Nephron progenitor cell (in vitro differentiated cells): ENCODE measurements at regions not wholly inside any gene's neighbourhood (a gene's known extent, or its start where the extent isn't known, plus 50 kb on each side); places are given as distances from the start of the nearest gene placed in this dataset.
A peak's percentile ranks its signal among the peaks of the same experiment; 100 is the strongest.

ENCODE experiments used
- DNase-seq: peaks from one replicate; pipeline ENCODE4 v3.0.0; 2021
- H3K27ac Mint-ChIP-seq: 2 replicates; pipeline ENCODE4 v1.8.0; 2021; ENCODE audit warnings: mild to moderate bottlenecking, moderate library complexity, mixed read lengths
- H3K27me3 Mint-ChIP-seq: 2 replicates; pipeline ENCODE4 v1.8.0; 2021; ENCODE audit warnings: mild to moderate bottlenecking, low read depth, mixed read lengths; ENCODE audit not compliant: poor library complexity
- H3K36me3 Mint-ChIP-seq: 2 replicates; pipeline ENCODE4 v1.8.0; 2021; ENCODE audit warnings: low read depth, mixed read lengths
- H3K4me1 Mint-ChIP-seq: 2 replicates; pipeline ENCODE4 v1.8.0; 2021; ENCODE audit warnings: mixed read lengths
- H3K4me3 Mint-ChIP-seq: 2 replicates; pipeline ENCODE4 v1.8.0; 2021; ENCODE audit warnings: mild to moderate bottlenecking, moderate library complexity, mixed read lengths
- H3K9me3 Mint-ChIP-seq: 2 replicates; pipeline ENCODE4 v1.8.0; 2021; ENCODE audit warnings: mild to moderate bottlenecking, moderate library complexity, mixed read lengths
- TF ChIP-seq, protein P1 (sequence below): fragments of 200-600 bp; sonication (generic); IDR thresholded peaks from 2 replicates; pipeline ENCODE4 v1.5.0; 2021; ENCODE audit warnings: antibody characterized with exemption

- TF ChIP-seq, protein P1, sequence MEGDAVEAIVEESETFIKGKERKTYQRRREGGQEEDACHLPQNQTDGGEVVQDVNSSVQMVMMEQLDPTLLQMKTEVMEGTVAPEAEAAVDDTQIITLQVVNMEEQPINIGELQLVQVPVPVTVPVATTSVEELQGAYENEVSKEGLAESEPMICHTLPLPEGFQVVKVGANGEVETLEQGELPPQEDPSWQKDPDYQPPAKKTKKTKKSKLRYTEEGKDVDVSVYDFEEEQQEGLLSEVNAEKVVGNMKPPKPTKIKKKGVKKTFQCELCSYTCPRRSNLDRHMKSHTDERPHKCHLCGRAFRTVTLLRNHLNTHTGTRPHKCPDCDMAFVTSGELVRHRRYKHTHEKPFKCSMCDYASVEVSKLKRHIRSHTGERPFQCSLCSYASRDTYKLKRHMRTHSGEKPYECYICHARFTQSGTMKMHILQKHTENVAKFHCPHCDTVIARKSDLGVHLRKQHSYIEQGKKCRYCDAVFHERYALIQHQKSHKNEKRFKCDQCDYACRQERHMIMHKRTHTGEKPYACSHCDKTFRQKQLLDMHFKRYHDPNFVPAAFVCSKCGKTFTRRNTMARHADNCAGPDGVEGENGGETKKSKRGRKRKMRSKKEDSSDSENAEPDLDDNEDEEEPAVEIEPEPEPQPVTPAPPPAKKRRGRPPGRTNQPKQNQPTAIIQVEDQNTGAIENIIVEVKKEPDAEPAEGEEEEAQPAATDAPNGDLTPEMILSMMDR = no peak
- H3K9me3 Mint-ChIP-seq = no peaks in the 10 kb centered on the region
- H3K27me3 Mint-ChIP-seq = peaks cover 2% of the 10 kb centered on the region
- no peak overlapping the region for H3K4me3 Mint-ChIP-seq
- no peaks in the 10 kb centered on the region for H3K36me3 Mint-ChIP-seq
- H3K27ac Mint-ChIP-seq = peak overlapping the region; percentile 77
- no peak for DNase-seq
- H3K4me1 Mint-ChIP-seq = peaks cover 59% of the 10 kb centered on the region
These were observed 51.3 kb upstream of the SPRY1 start for GRCh38 chr4:123345137-123345934.

- Mint-ChIP-seq H3K4me3 (no peak overlapping the region), H3K36me3 (no peaks in the 10 kb centered on the region), H3K27ac (no peak overlapping the region), H3K27me3 (no peaks in the 10 kb centered on the region), H3K9me3 (no peaks in the 10 kb centered on the region), H3K4me1 (peaks cover 56% of the 10 kb centered on the region)
- DNase-seq = no peak
- TF ChIP-seq, protein P1 = no peak
These were observed 50.7 kb upstream of the SPRY1 start for GRCh38 chr4:123345935-123346300.

- H3K27me3 Mint-ChIP-seq = no peaks in the 10 kb centered on the region
- DNase-seq = no peak
- H3K36me3 Mint-ChIP-seq = no peaks in the 10 kb centered on the region
- no peaks in the 10 kb centered on the region for H3K9me3 Mint-ChIP-seq
- TF ChIP-seq, protein P1 = no peak
- H3K4me3 Mint-ChIP-seq = peak overlapping the region; percentile 3
- peaks cover 56% of the 10 kb centered on the region for H3K4me1 Mint-ChIP-seq
- peak overlapping the region; percentile 62 for H3K27ac Mint-ChIP-seq
These were observed 50.2 kb upstream of the SPRY1 start for GRCh38 chr4:123346330-123346940.
